HG02981 (cell line): ENCODE measurements at regions not wholly inside any gene's neighbourhood (a gene's known extent, or its start where the extent isn't known, plus 50 kb on each side); places are given as distances from the start of the nearest gene placed in this dataset.
"Not testable (repeated sequence)": the region's sequence is repeated elsewhere in the genome, so short reads cannot be mapped to it uniquely, and the experiment has no call there.

ENCODE experiments used
- ATAC-seq: cut with Tn5 transposase; IDR thresholded peaks from one replicate; pipeline ENCODE4 v1.9.1; 2021; ENCODE audit warnings: mild to moderate bottlenecking, moderate library complexity; ENCODE audit not compliant: unreplicated experiment

DNA sequence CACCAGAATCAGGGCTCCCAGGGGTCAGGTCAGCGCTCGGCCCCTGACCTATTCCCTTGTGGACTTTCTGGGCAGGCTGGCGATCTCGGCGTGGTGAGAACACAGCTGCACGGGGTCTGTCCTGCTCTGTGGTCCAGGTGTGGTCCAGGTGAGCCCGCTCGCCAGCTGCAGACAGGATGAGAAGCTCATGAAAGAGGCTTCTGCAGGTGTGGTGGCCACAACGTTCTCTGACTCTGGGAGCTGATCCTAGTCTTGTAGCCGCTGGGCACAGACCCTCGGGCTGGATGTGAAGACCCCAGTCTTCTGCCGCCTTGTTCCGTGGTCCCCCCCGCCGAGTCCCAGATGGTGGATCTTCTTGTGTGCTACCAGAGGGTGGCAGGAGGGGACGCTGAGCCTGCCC is 129.7 kb downstream of the RTP5 start:
- no peak for ATAC-seq

DNA sequence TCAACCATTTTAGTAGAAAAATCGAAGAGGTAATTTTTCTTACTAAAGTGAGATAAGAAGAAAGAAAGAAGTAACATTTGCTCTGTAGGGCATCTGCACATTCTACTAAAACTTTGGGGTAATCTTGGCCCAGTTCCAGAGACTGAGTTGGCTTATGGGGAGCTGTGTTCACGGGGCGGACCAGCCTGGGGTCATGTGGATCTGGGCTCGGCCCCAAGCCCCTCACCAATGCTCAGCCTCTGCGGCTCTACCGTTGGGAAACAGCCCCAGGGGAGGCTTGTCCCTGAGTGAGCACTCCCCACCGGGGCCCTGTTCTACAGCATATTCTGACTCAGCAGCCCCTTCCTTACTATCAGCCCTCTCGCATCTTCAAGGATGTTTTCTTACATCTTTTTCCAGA is 132.3 kb downstream of the RTP5 start:
- ATAC-seq, result no peak

DNA sequence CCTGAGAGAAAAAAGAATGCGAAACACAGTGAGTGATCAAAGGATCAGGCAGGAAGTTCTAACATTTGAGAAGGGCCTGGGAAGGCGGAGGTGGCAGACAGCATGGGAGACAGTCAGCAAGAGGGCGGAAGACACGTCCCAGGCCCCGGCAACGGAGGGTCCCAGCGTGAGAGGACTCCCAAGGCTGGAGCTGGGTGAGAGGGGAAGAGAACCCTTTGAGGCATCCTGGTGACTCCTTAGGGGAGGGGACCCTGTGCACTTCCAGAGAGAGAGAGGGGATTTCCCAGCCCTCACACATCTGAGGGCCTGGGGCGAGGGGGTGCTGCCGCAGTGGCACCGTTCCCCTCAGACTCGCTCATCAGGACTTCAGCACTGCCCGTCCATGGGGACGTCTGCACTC is 133.4 kb downstream of the RTP5 start:
- ATAC-seq, result no peak

DNA sequence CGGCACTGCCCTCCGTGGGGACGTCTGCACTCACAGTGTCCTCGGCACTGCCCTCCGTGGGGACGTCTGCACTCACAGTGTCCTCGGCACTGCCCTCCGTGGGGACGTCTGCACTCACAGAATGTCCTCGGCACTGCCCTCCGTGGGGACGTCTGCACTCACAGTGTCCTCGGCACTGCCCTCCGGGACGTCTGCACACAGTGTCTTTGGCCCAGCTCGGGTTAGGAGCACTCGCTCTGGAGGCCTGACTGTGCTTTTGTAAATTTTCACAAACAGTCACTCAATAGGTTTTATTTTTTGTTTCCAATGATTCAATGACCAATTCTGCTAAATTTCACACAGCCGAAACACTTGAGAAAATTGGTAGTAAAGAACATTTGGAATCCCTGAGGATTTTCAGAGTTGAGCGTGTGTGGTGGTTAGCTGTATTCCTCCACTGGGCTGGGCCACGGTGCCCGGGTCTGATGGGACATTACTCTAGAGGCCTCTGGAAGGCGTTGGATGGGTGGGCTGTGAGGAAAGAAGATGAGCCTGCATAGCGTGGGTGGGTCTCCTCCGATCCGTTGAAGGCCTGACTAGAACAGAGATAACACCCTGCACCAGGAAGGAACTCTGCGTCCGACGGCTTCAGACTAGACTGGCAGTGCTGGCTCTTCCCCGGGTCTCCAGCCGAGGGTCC is 134.8 kb downstream of the RTP5 start:
- no peak for ATAC-seq

DNA sequence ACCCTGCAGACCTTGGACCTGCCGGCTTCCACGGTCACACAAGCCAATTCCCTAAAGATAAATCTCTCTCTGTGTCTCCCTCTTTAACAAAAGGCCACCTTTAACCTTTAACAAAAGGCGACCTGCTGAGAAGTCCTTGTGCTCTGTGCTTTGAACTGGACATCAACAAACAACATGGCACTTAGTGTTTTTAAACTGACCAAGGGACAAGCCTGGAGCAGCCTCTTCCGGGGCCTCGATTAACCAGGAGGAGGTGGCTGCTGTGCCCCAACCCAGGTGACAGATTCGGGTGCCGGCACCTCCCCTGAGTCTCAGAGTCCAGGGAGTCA is 135.3 kb downstream of the RTP5 start:
- no peak for ATAC-seq

DNA sequence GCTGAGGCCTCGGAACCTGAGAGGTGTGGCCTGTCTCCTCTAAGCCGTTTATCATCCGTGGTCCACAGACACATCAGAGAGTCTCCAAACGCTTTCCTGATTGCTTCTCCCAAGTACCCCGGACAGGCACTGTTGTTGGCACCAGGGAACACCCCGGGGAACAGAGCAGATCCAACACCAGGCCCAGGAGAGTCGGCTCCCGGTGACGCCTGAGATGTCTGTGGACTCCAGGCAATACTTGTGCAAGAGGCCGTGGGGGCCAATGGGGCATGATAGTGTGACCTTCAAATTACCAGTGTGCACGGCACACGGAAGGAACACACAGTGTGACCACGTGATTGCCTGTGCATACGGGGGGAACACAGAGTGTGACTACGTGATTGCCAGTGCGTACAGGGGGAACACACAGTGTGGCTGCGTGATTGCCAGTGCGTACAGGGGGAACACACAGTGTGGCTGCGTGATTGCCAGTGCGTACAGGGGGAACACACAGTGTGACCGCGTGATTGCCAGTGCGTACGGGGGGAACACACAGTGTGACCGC is 136.6 kb downstream of the RTP5 start:
- ATAC-seq, result not testable (repeated sequence)

DNA sequence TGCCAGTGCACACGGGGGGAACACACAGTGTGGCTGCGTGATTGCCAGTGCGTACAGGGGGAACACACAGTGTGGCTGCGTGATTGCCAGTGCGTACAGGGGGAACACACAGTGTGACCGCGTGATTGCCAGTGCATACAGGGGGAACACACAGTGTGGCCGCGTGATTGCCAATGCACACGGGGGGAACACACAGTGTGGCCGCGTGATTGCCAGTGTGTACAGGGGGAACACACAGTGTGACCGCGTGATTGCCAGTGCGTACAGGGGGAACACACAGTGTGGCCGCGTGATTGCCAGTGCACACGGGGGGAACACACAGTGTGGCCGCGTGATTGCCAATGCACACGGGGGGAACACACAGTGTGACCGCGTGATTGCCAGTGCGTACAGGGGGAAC is 139.4 kb downstream of the RTP5 start:
- ATAC-seq, result not testable (repeated sequence)

DNA sequence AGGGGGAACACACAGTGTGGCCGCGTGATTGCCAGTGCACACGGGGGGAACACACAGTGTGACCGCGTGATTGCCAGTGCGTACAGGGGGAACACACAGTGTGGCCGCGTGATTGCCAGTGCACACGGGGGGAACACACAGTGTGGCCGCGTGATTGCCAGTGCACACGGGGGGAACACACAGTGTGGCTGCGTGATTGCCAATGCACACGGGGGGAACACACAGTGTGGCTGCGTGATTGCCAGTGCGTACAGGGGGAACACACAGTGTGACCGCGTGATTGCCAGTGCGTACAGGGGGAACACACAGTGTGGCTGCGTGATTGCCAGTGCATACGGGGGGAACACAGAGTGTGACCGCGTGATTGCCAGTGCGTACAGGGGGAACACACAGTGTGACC is 140.3 kb downstream of the RTP5 start:
- not testable (repeated sequence) for ATAC-seq

DNA sequence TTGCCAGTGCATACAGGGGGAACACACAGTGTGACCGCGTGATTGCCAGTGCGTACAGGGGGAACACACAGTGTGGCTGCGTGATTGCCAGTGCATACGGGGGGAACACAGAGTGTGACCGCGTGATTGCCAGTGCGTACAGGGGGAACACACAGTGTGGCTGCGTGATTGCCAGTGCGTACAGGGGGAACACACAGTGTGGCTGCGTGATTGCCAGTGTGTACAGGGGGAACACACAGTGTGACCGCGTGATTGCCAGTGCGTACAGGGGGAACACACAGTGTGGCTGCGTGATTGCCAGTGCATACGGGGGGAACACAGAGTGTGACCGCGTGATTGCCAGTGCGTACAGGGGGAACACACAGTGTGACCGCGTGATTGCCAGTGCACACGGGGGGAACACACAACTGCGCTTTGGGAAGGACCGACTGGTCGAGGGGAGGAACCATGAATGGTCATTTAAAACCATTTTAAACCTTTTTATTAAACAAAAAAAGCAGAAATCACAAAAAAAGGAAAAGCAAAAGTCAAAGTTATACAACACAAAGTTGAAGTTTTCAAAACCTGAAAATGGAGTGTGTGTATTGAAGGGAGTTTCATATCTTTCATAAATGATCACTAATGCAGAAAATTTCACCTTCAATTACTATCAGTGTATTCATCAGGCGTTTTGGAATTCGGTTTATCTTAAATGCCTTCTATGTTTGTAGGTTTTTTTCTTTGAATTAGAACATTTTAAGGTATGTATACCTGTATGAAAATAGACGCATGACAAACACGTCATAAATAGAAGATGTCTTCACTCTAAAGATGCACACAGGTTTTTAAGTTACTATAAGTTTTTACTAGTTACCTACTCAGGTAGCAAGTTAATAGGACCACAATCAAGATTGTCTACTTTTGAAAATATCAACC is 141.0 kb downstream of the RTP5 start:
- ATAC-seq, result not testable (repeated sequence)

DNA sequence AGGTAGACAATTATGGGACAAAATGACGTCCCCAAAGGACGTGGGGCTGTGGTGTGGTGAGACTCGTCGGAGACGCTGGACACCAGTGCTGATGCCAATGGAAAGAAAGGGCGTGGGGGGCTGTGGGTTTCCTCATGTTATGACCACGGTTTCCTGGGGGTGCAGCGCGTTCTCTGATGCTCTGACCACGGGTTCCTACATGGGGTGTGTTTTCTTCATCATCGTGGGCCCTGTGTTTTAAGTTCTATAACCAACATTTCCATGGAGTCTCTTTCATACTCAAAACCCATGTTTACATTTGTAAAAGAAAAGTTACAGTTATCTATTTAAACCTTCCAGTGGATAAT is 141.6 kb downstream of the RTP5 start:
- no peak for ATAC-seq

DNA sequence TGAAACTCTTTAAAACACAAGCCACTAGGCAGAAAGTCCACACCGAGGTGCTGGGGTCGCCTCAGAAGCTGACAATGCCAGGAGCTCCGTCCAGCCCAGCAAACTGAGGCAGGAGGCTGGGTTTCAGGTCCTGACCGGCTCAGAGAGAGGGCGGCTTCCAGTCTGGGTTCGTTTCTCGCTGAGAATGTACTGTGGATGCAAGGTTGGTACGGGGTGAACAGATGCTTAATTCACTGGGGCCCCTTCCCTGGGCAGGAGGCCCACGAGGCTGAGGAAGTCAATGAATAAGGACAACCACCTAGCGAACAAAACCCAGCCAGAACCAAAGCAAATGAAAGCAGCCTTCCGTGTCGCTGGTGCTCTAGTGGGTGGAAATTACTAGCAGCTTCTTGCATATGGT is 142.0 kb downstream of the RTP5 start:
- ATAC-seq, result no peak

DNA sequence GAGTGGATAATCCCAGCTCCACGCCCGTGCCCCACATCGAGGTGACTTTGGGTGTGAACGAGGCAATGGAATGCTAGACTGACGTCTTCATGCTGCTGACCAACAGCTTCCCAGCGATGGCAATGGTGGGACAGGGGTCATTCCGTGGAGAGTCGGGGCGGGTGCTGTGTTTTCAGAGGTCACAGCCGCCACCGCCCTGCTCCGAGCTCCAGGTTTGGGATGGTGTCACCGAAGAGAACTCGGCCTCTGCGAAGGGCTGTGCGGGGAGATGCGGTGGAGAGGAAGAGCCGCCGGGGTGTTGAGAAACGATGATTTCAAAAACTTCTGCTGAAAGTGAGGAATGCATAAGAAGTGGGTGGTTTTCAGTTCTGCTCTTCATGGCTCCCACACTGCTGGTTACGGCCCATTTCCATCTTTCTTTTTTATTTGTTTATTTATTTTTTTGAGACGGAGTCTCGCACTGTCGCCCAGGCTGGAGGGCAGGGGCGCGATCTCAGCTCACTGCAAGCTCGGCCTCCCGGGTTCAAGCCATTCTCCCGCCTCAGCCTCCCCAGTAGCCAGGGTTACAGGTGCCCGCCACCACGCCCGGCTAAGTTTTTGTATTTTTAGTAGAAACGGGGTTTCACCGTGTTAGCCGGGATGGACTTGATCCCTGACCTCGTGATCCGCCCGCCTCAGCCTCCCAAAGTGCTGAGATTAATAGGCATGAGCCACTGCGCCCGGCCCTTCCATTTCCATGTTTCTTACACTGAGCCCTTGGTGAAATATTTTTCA is 142.6 kb downstream of the RTP5 start:
- ATAC-seq, result no peak

DNA sequence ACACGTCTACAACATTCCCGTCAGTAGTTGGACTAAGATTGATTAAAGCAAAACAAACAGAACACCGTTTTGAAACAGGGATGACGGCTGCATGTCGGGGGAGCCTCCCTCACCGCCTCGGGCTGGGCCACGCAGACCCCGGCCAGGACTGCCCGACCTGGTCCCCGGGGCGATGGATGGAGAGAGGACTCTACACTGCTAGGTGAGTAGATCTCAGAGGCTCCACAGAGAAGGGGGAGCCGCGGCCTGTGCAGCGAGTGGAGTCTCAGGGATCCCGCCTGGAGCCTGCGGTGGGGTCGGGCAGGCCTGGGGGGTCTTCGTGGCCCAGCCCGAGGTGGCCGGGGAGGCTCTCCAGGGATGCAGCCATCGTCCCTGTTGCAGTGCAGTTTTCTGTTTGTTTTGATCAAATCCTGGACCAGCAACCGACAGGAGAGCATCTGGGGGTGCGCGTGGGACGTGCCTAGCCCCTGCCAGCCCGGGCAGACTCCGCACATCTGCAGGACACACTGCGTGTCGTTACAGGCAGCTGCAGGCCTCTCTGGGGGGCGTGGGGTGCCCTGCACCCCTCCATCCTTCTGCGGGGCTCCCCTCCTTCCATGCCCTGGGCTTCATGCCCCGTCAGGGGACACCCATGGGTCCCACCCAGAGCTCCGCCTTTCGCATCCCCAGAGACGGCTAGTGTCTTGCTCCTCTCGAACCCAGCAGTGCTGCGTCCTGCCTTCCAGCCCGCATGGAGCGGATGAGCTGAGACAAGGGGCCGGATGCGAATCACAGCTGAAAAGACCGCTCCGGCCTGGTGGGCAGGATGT is 143.6 kb downstream of the RTP5 start:
- ATAC-seq, result no peak

DNA sequence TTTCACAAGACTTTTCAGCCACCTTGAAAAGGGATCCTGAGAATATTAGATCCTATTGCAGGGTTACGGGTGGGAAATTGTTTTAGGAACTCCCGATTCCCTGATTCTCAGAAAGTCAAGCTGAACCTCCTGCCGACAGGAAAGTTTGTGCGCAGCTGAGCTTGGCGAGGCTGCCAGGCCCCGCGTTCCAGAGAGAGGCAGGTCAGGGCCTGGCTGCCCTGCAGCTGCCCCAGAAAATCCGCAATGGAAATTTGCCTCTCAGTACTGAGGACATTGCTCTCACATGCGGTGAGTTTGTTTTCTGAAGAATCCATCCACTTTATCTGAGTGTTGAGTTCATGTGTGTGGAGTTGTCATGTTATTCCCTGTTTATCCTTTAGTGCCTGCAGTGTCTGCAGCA is 144.2 kb downstream of the RTP5 start:
- ATAC-seq, result no peak

DNA sequence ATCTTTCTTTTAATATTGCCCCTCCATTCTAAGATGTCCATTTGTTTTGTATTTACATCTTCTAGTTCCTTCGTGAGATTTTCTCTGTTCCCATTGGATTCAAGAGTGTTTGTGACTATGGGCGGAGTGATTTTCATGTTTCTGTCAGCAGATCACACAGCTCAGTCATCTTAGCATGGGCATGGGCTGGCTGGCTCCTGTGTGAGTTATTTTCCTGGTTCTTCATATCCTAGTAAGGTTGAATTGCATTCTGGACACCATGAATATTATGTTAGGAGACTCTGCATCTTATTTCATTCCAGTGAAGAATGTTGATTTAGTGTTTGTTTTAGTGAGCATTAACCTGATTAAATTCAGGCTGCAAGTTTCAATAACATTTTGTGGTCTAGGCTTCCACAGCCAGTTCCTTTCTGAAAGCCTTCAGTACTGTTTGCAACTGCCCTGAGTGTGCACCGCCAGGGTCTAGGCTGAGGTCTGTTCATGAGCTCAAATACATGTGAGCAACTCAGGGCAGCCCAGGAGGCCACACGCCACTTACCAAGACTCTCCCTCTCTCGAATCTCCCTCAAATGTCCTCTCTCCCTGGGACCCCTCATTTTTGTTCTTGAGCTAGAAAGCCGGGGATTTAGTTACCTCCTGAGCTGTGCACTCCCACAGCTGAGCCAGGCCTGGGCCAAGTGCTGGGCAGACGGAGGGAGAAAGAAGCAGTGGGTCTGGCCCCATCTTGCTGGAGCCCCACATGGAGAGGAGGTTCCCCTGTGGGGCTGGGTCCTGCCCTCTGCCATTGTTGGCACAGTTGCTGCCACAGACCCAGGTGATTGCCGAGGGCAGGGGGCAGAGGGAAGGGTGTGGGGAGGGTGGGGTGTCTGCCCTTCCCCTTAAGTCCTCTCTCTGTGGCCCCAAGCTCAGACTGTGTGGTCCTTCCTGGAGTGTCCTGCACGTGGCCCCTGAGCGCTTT is 145.9 kb downstream of the RTP5 start:
- ATAC-seq, result no peak

DNA sequence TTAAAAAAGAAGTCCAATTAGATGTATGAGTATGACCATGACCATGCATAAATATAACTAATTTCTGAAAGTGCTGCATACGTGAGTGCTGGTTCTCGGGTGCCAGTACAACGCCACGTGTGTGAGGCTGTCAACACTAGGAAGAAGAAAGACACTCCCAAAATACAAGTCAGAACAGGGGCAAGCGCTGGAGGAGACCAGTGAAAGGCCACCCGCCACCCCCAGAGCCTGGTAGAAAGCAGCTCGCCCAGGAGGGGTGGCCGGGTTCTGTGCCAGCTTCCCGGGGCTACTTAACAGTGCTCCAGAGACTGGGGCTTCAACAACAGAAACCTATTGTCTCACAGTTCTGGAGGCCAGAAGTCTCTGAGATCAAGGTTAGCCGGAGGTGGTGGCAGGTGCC is 147.6 kb downstream of the RTP5 start:
- ATAC-seq, result no peak

DNA sequence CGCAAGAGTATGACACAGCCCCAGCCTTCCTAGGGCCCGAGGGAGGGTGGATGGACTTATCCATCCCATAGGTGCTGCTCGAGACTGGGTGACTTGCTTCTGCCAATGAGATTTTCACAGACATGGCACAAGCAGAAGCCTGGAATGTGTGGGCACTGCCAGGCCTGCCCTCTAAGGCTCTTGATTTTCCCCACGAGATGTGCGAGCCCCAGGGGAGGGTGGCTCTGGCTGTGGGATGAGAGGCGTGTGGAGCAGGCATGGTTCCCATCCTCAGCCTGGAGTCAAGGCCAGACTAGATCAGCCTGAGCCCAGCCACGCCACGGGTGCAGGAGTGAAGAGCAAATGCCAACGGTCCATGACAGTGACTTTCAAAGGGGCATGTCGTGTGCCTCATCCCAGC is 148.9 kb downstream of the RTP5 start:
- ATAC-seq, result not testable (repeated sequence)

DNA sequence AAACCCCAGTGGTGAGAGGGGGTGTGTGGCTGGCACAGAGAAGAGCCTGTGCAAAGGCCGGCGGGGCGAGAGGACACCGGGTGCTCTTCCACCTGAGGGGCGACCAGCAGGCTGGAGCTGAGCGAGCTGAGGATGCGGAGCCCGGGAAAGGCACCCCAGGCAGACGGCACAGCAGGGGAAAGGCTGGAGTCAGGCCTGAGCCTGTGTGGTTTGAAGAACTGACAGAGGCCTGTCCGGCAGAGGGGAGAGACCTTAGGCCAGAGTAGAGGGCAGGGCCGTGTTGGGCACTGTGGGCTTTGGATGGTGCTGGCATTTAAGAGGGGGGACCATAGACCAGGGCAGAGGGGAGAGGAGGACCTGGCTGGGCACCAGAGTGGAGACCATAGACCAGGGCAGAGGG is 149.8 kb downstream of the RTP5 start:
- ATAC-seq, result no peak

DNA sequence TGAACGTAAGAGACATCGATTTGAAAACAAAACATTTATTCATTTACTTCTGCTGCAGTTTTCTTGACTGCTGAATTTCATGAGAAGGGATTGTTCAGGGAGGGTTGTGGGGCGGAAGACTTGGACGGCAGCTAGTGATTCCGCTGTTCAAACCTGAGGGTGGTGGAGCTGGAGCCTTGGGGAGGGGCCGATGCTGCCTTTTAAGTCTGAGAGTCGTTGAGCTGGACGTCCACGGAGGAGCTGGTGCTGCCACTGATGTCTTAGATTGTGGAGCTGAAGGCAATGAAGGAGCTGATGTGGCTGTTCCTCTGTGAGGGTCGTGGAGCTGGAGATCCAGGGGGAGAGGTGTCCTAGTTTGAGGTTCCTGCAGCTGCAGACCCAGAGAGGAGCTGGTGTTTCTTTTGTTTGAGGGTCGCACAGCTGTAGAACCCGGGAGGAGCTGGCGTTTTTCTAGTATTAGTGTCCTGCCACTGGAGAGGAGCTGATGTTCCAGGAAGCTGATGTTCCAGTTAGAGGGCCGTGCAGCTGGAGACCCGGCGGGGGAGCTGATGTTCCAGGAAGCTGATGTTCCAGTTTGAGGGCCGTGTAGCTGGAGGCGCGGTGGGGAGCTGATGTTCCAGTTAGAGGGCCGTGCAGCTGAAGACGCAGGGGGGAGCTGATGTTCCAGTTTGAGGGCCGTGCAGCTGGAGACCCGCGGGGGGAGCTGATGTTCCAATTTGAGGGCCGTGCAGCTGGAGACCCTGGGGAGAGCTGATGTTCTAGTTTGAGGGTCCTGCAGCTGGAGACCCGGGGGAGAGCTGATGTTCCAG is 150.9 kb downstream of the RTP5 start:
- ATAC-seq, result no peak
